DND-41 (cell line): ENCODE measurements at regions not wholly inside any gene's neighbourhood (a gene's known extent, or its start where the extent isn't known, plus 50 kb on each side); places are given as distances from the start of the nearest gene placed in this dataset.

Experiments
- ATAC-seq: fragments of 200-7000 bp; cut with Tn5 transposase; 3 replicates; pipeline ENCODE4 v1.9.1; 2021; ENCODE audit warnings: low read depth; ENCODE audit not compliant: insufficient read depth
- DNase-seq: peaks from one replicate; pipeline ENCODE4 v3.0.0-alpha.2; 2020
- H2AFZ ChIP-seq: 2 replicates; pipeline ENCODE4 v1.6.0; 2012; ENCODE audit warnings: low read depth, low read length
- H3K27ac ChIP-seq: 2 replicates; pipeline ENCODE4 v1.5.1; 2012; ENCODE audit warnings: low read length, inconsistent platforms
- H3K27me3 ChIP-seq: fragments of 200-600 bp; sonication (generic); 2 replicates; pipeline ENCODE4 v1.6.0; 2012; ENCODE audit warnings: low read length, mild to moderate bottlenecking, inconsistent platforms; ENCODE audit not compliant: insufficient read depth, poor library complexity
- H3K36me3 ChIP-seq: 2 replicates; pipeline ENCODE4 v1.5.1; 2012; ENCODE audit warnings: low read length, inconsistent platforms; ENCODE audit not compliant: insufficient read depth
- H3K4me1 ChIP-seq: 2 replicates; pipeline ENCODE4 v1.5.1; 2012; ENCODE audit warnings: mild to moderate bottlenecking, low read length; ENCODE audit not compliant: insufficient read depth
- H3K4me2 ChIP-seq: 2 replicates; pipeline ENCODE4 v1.6.0; 2012; ENCODE audit warnings: mild to moderate bottlenecking, moderate library complexity, low read length, inconsistent platforms; ENCODE audit not compliant: insufficient read depth
- H3K4me3 ChIP-seq, 2 experiments: fragments of 200-600 bp in 1 of 2; shearing (Covaris generic) in 1 of 2; 2 replicates each; pipeline ENCODE4 v1.5.1; 2012 to 2016; ENCODE audit warnings: inconsistent platforms in 2 of 2, low read length in 2 of 2, mild to moderate bottlenecking in 2 of 2, low read depth in 1 of 2, moderate library complexity in 1 of 2
- H3K79me2 ChIP-seq: 2 replicates; pipeline ENCODE4 v1.6.0; 2012; ENCODE audit warnings: low read length, inconsistent platforms; ENCODE audit not compliant: insufficient read depth
- H3K9ac ChIP-seq: 2 replicates; pipeline ENCODE4 v1.6.0; 2012; ENCODE audit warnings: low read depth, mild to moderate bottlenecking, inconsistent platforms, low read length, moderate library complexity
- H3K9me3 ChIP-seq: 2 replicates; pipeline ENCODE4 v1.5.1; 2012; ENCODE audit warnings: low read length, moderate library complexity, mild to moderate bottlenecking, inconsistent platforms; ENCODE audit not compliant: insufficient read depth, severe bottlenecking
- H4K20me1 ChIP-seq: 2 replicates; pipeline ENCODE4 v1.6.0; 2012; ENCODE audit warnings: low read length; ENCODE audit not compliant: insufficient read depth
- CTCF ChIP-seq: IDR thresholded peaks from 2 replicates; pipeline ENCODE4 v1.5.1; 2012; ENCODE audit warnings: borderline replicate concordance, low read length, moderate library complexity, mild to moderate bottlenecking; ENCODE audit not compliant: poor library complexity, severe bottlenecking; ENCODE audit errors: extremely low read depth
- EZH2 ChIP-seq: IDR thresholded peaks from 3 replicates; pipeline ENCODE4 v1.6.1; 2012; ENCODE audit warnings: borderline replicate concordance, low read depth, mild to moderate bottlenecking, moderate library complexity, low read length, inconsistent platforms; ENCODE audit not compliant: severe bottlenecking

GRCh38 chr4:145420595-145421214 is 60.9 kb upstream of the SMAD1 start:
- DNase-seq (no peak), ATAC-seq (no peak)
- Histone ChIP-seq H3K9me3 (no peaks in the 10 kb centered on the region), H3K4me2 (no peak overlapping the region), H2AFZ (no peak overlapping the region), H3K27me3 (no peaks in the 10 kb centered on the region), H3K79me2 (no peaks in the 10 kb centered on the region), H3K36me3 (no peaks in the 10 kb centered on the region), H3K9ac (no peak overlapping the region), H3K4me1 (no peaks in the 10 kb centered on the region), H4K20me1 (no peaks in the 10 kb centered on the region), H3K4me3 (no peak overlapping the region), H3K27ac (no peak overlapping the region)
- TF ChIP-seq EZH2 (no peak), CTCF (no peak)

GRCh38 chr4:145418739-145419138 is 62.9 kb upstream of the SMAD1 start:
- no peak overlapping the region for H2AFZ ChIP-seq
- H3K9me3 ChIP-seq, result no peaks in the 10 kb centered on the region
- H3K4me3 ChIP-seq, result no peak overlapping the region
- no peaks in the 10 kb centered on the region for H3K27me3 ChIP-seq
- no peaks in the 10 kb centered on the region for H3K4me1 ChIP-seq
- TF ChIP-seq CTCF (no peak), EZH2 (no peak)
- H3K27ac ChIP-seq, result no peak overlapping the region
- H3K4me2 ChIP-seq, result no peak overlapping the region
- no peaks in the 10 kb centered on the region for H4K20me1 ChIP-seq
- H3K36me3 ChIP-seq, result no peaks in the 10 kb centered on the region
- no peak overlapping the region for H3K9ac ChIP-seq
- ATAC-seq, result no peak
- no peaks in the 10 kb centered on the region for H3K79me2 ChIP-seq
- no peak for DNase-seq

GRCh38 chr4:145417348-145418130 is 64.1 kb upstream of the SMAD1 start:
- Histone ChIP-seq H3K4me3 (no peak overlapping the region), H3K4me2 (no peak overlapping the region), H3K9ac (no peak overlapping the region), H3K9me3 (no peaks in the 10 kb centered on the region), H3K27ac (no peak overlapping the region), H3K27me3 (no peaks in the 10 kb centered on the region), H3K79me2 (no peaks in the 10 kb centered on the region), H3K4me1 (no peaks in the 10 kb centered on the region), H3K36me3 (no peaks in the 10 kb centered on the region), H2AFZ (no peak overlapping the region), H4K20me1 (no peaks in the 10 kb centered on the region)
- ATAC-seq (no peak), DNase-seq (no peak)
- TF ChIP-seq EZH2 (no peak), CTCF (no peak)
